H9 (cell line): ENCODE measurements at regions not wholly inside any gene's neighbourhood (a gene's known extent, or its start where the extent isn't known, plus 50 kb on each side); places are given as distances from the start of the nearest gene placed in this dataset.

ENCODE experiments used
- DNase-seq: peaks from one replicate; pipeline ENCODE4 v3.0.0-alpha.2; 2017
- H2AFZ ChIP-seq: one replicate; pipeline ENCODE4 v1.6.1; 2013; ENCODE audit warnings: mild to moderate bottlenecking, low read length, control low read depth, moderate library complexity
- H2AK5ac ChIP-seq: 2 replicates; pipeline ENCODE4 v1.6.1; 2013; ENCODE audit warnings: low read length, control low read depth, mixed read lengths; ENCODE audit not compliant: insufficient read length
- H2BK120ac ChIP-seq: one replicate; pipeline ENCODE4 v1.6.1; 2013; ENCODE audit warnings: low read depth, mild to moderate bottlenecking, low read length, control low read depth, inconsistent platforms; ENCODE audit not compliant: poor library complexity, severe bottlenecking
- H2BK12ac ChIP-seq: 2 replicates; pipeline ENCODE4 v1.6.1; 2013; ENCODE audit warnings: low read length, control low read depth, mixed read lengths, low read depth; ENCODE audit not compliant: insufficient read length
- H2BK15ac ChIP-seq: 2 replicates; pipeline ENCODE4 v1.6.1; 2013; ENCODE audit warnings: low read depth, low read length, control low read depth
- H2BK20ac ChIP-seq: one replicate; pipeline ENCODE4 v1.6.1; 2013; ENCODE audit warnings: low read depth, mild to moderate bottlenecking, low read length, control low read depth, inconsistent platforms; ENCODE audit not compliant: poor library complexity, severe bottlenecking
- H2BK5ac ChIP-seq: 2 replicates; pipeline ENCODE4 v1.6.1; 2013; ENCODE audit warnings: low read length, control low read depth, mixed read lengths; ENCODE audit not compliant: insufficient read length
- H3K14ac ChIP-seq: 2 replicates; pipeline ENCODE4 v1.6.1; 2013; ENCODE audit warnings: low read length, control low read depth; ENCODE audit not compliant: insufficient read depth
- H3K18ac ChIP-seq: 2 replicates; pipeline ENCODE4 v1.6.1; 2013; ENCODE audit warnings: low read depth, mild to moderate bottlenecking, mixed read lengths, low read length, control low read depth; ENCODE audit not compliant: insufficient read length
- H3K23ac ChIP-seq: 2 replicates; pipeline ENCODE4 v1.6.1; 2013; ENCODE audit warnings: low read length, control low read depth, mixed read lengths, low read depth; ENCODE audit not compliant: insufficient read length
- H3K23me2 ChIP-seq: 2 replicates; pipeline ENCODE4 v1.6.1; 2013; ENCODE audit warnings: low read depth, mild to moderate bottlenecking, mixed read lengths, low read length, control low read depth; ENCODE audit not compliant: insufficient read length, poor library complexity, severe bottlenecking
- H3K27ac ChIP-seq: 2 replicates; pipeline ENCODE4 v1.5.1; 2013; ENCODE audit warnings: low read length, control low read depth, mixed read lengths, low read depth; ENCODE audit not compliant: insufficient read length
- H3K27me3 ChIP-seq: 2 replicates; pipeline ENCODE4 v1.6.1; 2013; ENCODE audit warnings: low read length, control low read depth, inconsistent platforms; ENCODE audit not compliant: insufficient read depth
- H3K4ac ChIP-seq: 2 replicates; pipeline ENCODE4 v1.6.1; 2013; ENCODE audit warnings: low read depth, mild to moderate bottlenecking, control low read depth, inconsistent platforms, low read length, moderate library complexity
- H3K4me1 ChIP-seq: 2 replicates; pipeline ENCODE4 v1.6.1; 2013; ENCODE audit warnings: low read length, control low read depth, inconsistent platforms; ENCODE audit not compliant: insufficient read depth
- H3K4me2 ChIP-seq: 2 replicates; pipeline ENCODE4 v1.6.1; 2013; ENCODE audit warnings: low read length, control low read depth, mixed read lengths; ENCODE audit not compliant: insufficient read length, insufficient read depth
- H3K56ac ChIP-seq: 2 replicates; pipeline ENCODE4 v1.6.1; 2013; ENCODE audit warnings: low read depth, mild to moderate bottlenecking, mixed read lengths, low read length, control low read depth; ENCODE audit not compliant: insufficient read length
- H3K79me1 ChIP-seq: 2 replicates; pipeline ENCODE4 v1.6.1; 2013; ENCODE audit warnings: low read depth, mild to moderate bottlenecking, moderate library complexity, low read length, control low read depth, inconsistent platforms; ENCODE audit not compliant: insufficient read depth, poor library complexity, severe bottlenecking
- H3K79me2 ChIP-seq: 2 replicates; pipeline ENCODE4 v1.6.1; 2013; ENCODE audit warnings: low read length, control low read depth, inconsistent platforms; ENCODE audit not compliant: insufficient read depth
- H3K9ac ChIP-seq: 2 replicates; pipeline ENCODE4 v1.6.1; 2013; ENCODE audit warnings: low read length, control low read depth, mixed read lengths; ENCODE audit not compliant: insufficient read length; ENCODE audit errors: extremely low read depth
- H3K9me3 ChIP-seq: one replicate; pipeline ENCODE4 v1.6.1; 2013; ENCODE audit warnings: low read depth, low read length, inconsistent platforms; ENCODE audit not compliant: control insufficient read depth
- H3T11ph ChIP-seq: one replicate; pipeline ENCODE4 v1.6.1; 2013; ENCODE audit warnings: mild to moderate bottlenecking, low read length, control low read depth, inconsistent platforms
- H4K20me1 ChIP-seq: one replicate; pipeline ENCODE4 v1.6.1; 2013; ENCODE audit not compliant: control insufficient read depth, insufficient read length, insufficient read depth
- H4K5ac ChIP-seq: 2 replicates; pipeline ENCODE4 v1.6.1; 2013; ENCODE audit warnings: low read depth, mild to moderate bottlenecking, mixed read lengths, low read length, control low read depth; ENCODE audit not compliant: insufficient read length
- H4K8ac ChIP-seq: replicated peaks from 2 replicates; pipeline ENCODE4 v1.6.1; 2013; ENCODE audit warnings: low read length, control low read depth, mixed read lengths, low read depth; ENCODE audit not compliant: insufficient read length
- H4K91ac ChIP-seq: 2 replicates; pipeline ENCODE4 v1.6.1; 2013; ENCODE audit warnings: low read depth, mild to moderate bottlenecking, moderate library complexity, mixed read lengths, low read length, control low read depth; ENCODE audit not compliant: insufficient read length
- H3K27ac Mint-ChIP-seq, 3 experiments: 2 replicates in 2 of 3; 3 replicates in 1 of 3; pipeline ENCODE4 v1.8.0; 2020 to 2021; ENCODE audit warnings: mixed read lengths in 3 of 3, mild to moderate bottlenecking in 1 of 3, moderate library complexity in 1 of 3
- H3K27me3 Mint-ChIP-seq: 2 replicates; pipeline ENCODE4 v1.8.0; 2021; ENCODE audit warnings: low read depth, mild to moderate bottlenecking, moderate library complexity, mixed read lengths
- H3K36me3 Mint-ChIP-seq, 3 experiments: 2 replicates in 2 of 3; 3 replicates in 1 of 3; pipeline ENCODE4 v1.8.0; 2020 to 2021; ENCODE audit warnings: low read depth in 3 of 3, mixed read lengths in 3 of 3; ENCODE audit not compliant: insufficient read depth in 1 of 3
- H3K4me1 Mint-ChIP-seq, 2 experiments: 2 replicates each; pipeline ENCODE4 v1.8.0; 2020; ENCODE audit warnings: mixed read lengths in 2 of 2
- H3K4me3 Mint-ChIP-seq, 2 experiments: 2 replicates in 1 of 2; 3 replicates in 1 of 2; pipeline ENCODE4 v1.8.0; 2020 to 2021; ENCODE audit warnings: mild to moderate bottlenecking in 2 of 2, mixed read lengths in 2 of 2, moderate library complexity in 1 of 2
- H3K9me3 Mint-ChIP-seq, 2 experiments: 2 replicates in 1 of 2; 3 replicates in 1 of 2; pipeline ENCODE4 v1.8.0; 2020; ENCODE audit warnings: mild to moderate bottlenecking in 2 of 2, mixed read lengths in 2 of 2, moderate library complexity in 1 of 2
- CTCF ChIP-seq: fragments of 200-600 bp; sonication (generic); conservative IDR thresholded peaks from 3 replicates; pipeline ENCODE4 v1.8.0; 2021; ENCODE audit warnings: antibody characterized with exemption, mild to moderate bottlenecking
- WGBS: extraction: QIAGEN DNeasy Blood & Tissue Kit; methylation state at CpG from one replicate; pipeline ENCODE4 v1.1.7; 2013; ENCODE audit warnings: missing lambda C conversion rate, low lambda C conversion rate, mixed read lengths; ENCODE audit not compliant: insufficient read length; ENCODE audit errors: extremely low coverage; 5-methylcytosine and 5-hydroxymethylcytosine counted together

GRCh38 chr3:84738086-84738485 lies 220.7 kb upstream of the CADM2 start:
- Mint-ChIP-seq H3K4me3 (no peak overlapping the region), H3K36me3 (no peaks in the 10 kb centered on the region), H3K27me3 (no peaks in the 10 kb centered on the region), H3K4me1 (no peaks in the 10 kb centered on the region), H3K9me3 (0 out of 5 replicates have a peak, but pooled peaks cover 0 to 4% of the 10 kb centered on the region in 2 experiments), H3K27ac (no peak overlapping the region)
- H3K27me3 ChIP-seq = no peaks in the 10 kb centered on the region
- H3K23me2 ChIP-seq = no peaks in the 10 kb centered on the region
- no peak overlapping the region for H4K91ac ChIP-seq
- H2BK15ac ChIP-seq = no peak overlapping the region
- no peak overlapping the region for H2AK5ac ChIP-seq
- H3K4me1 ChIP-seq = no peaks in the 10 kb centered on the region
- H3T11ph ChIP-seq = no peak overlapping the region
- no peak overlapping the region for H4K8ac ChIP-seq
- no peak overlapping the region for H3K14ac ChIP-seq
- no peak overlapping the region for H3K23ac ChIP-seq
- no CpG with 5 or more reads among the region's 2 CpGs for WGBS
- H4K20me1 ChIP-seq = no peaks in the 10 kb centered on the region
- no peak overlapping the region for H3K56ac ChIP-seq
- H2BK12ac ChIP-seq = no peak overlapping the region
- no peak overlapping the region for H2AFZ ChIP-seq
- no peak overlapping the region for H3K27ac ChIP-seq
- H3K79me2 ChIP-seq = no peaks in the 10 kb centered on the region
- H3K9ac ChIP-seq = no peak overlapping the region
- H3K4ac ChIP-seq = no peak overlapping the region
- TF ChIP-seq CTCF = no peak
- H3K9me3 ChIP-seq = no peaks in the 10 kb centered on the region
- no peak overlapping the region for H2BK20ac ChIP-seq
- H2BK120ac ChIP-seq = no peak overlapping the region
- no peak overlapping the region for H3K18ac ChIP-seq
- no peak overlapping the region for H4K5ac ChIP-seq
- no peaks in the 10 kb centered on the region for H3K79me1 ChIP-seq
- no peak overlapping the region for H2BK5ac ChIP-seq
- no peak overlapping the region for H3K4me2 ChIP-seq
- DNase-seq = no peak
